ENCODE measurements at regions not wholly inside any gene's neighbourhood (a gene's known extent, or its start where the extent isn't known, plus 50 kb on each side); places are given as distances from the start of the nearest gene placed in this dataset.

DNA sequence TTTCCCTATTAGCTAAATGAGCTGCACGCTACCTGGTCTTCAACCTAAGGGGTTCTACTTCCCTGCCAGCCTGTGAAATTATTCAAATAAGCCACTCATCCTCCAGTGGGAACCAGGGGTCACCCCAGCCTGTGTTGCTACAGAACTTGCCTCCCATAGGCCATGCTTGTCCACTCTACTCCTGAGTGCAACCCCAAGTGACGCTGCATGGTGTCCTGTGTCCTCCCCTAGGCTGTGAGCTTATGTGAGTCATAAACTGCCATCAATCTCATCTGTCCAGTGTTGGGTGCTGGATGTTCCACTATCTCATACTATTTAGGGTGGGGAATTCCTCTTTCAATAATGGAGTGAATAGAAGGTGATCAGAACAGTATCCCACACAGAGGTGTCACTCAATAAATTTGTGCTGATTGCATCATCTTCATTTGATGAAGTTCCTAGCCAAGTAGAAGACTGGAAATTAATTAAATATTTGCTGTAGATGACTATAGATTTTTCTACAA, 49.8 kb upstream of the SSR3 start:
- FAIRE-seq, result no peak
- no peaks in the 10 kb centered on the region for H3K27me3 ChIP-seq
- DNase-seq, result no peak
- H3K4me1 ChIP-seq, result peaks cover 0 to 11% (median 3%) of the 10 kb centered on the region in 3 donors
- 97 to 100% methylated on average over 2 of the region's 2 CpGs for WGBS, 2 donors
- ATAC-seq, result no peak
- no peak overlapping the region for H3K4me3 ChIP-seq
- H3K27ac ChIP-seq, result no peak overlapping the region
- no peaks in the 10 kb centered on the region for H3K9me3 ChIP-seq
- intact Hi-C loops (cut with DNase I), result no loop called here
- TF ChIP-seq, protein P1, sequence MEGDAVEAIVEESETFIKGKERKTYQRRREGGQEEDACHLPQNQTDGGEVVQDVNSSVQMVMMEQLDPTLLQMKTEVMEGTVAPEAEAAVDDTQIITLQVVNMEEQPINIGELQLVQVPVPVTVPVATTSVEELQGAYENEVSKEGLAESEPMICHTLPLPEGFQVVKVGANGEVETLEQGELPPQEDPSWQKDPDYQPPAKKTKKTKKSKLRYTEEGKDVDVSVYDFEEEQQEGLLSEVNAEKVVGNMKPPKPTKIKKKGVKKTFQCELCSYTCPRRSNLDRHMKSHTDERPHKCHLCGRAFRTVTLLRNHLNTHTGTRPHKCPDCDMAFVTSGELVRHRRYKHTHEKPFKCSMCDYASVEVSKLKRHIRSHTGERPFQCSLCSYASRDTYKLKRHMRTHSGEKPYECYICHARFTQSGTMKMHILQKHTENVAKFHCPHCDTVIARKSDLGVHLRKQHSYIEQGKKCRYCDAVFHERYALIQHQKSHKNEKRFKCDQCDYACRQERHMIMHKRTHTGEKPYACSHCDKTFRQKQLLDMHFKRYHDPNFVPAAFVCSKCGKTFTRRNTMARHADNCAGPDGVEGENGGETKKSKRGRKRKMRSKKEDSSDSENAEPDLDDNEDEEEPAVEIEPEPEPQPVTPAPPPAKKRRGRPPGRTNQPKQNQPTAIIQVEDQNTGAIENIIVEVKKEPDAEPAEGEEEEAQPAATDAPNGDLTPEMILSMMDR (IDR thresholded peaks at IDR 0.05), result no peak
- H3K36me3 ChIP-seq, result no peaks in the 10 kb centered on the region
